ENCODE measurements at regions not wholly inside any gene's neighbourhood (a gene's known extent, or its start where the extent isn't known, plus 50 kb on each side); places are given as distances from the start of the nearest gene placed in this dataset.
"Not testable (repeated sequence)": the region's sequence is repeated elsewhere in the genome, so short reads cannot be mapped to it uniquely, and the experiment has no call there.

GRCh38 chr1:145553795-145554194 lies 54.0 kb upstream of the GPR89A start:
- H3K4me2 ChIP-seq; H3K9me3 ChIP-seq; FAIRE-seq; CTCF ChIA-PET; DNase-seq (ENCODE audit: low read depth in 1 of 2, low spot score in 1 of 2); POLR2A ChIA-PET; H3K4me3 ChIP-seq; ATAC-seq; H3K4me1 ChIP-seq; H3K27ac ChIP-seq: not testable (repeated sequence)

GRCh38 chr1:145545055-145545454 lies 62.7 kb upstream of the GPR89A start:
- POLR2A ChIA-PET: no interaction called here
- DNase-seq (ENCODE audit: low read depth in 1 of 2, low spot score in 1 of 2) (no peak), ATAC-seq (no peak), FAIRE-seq (no peak)
- WGBS (ENCODE audit: missing lambda C conversion rate): 33% methylated on average over 2 of the region's 2 CpGs
- Histone ChIP-seq H3K4me3 (no peak overlapping the region), H3K4me1 (no peaks in the 10 kb centered on the region), H3K9me3 (no peaks in the 10 kb centered on the region), H3K27ac (no peak overlapping the region), H3K4me2 (no peak overlapping the region)
- CTCF ChIA-PET: no interaction called here
- TF ChIP-seq ZSCAN20 (CRISPR knock-in tag; IDR thresholded peaks at IDR 0.05) (no peak), EHMT2 (IDR thresholded peaks at IDR 0.05; ENCODE audit: low read depth) (no peak), RCOR1 (IDR thresholded peaks at IDR 0.05; ENCODE audit: low read depth, low read length) (no peak), SREBF2 (IDR thresholded peaks at IDR 0.05) (no peak), HEYL (CRISPR knock-in tag; IDR thresholded peaks at IDR 0.05) (no peak), CTCF (IDR thresholded peaks at IDR 0.05) (no peak), CEBPB (IDR thresholded peaks at IDR 0.05) (no peak), NR3C1 (IDR thresholded peaks at IDR 0.05) (no peak), JUN (IDR thresholded peaks at IDR 0.05) (no peak), ESRRA (IDR thresholded peaks at IDR 0.05; ENCODE audit: borderline replicate concordance, low read length) (no peak), MAZ (IDR thresholded peaks at IDR 0.05; ENCODE audit: borderline replicate concordance, low read depth, low read length) (no peak)

GRCh38 chr1:145541685-145542084 lies 66.1 kb upstream of the GPR89A start:
- H3K27ac ChIP-seq; DNase-seq (ENCODE audit: low read depth in 1 of 2, low spot score in 1 of 2); H3K4me3 ChIP-seq; CTCF ChIA-PET; H3K9me3 ChIP-seq; H3K4me1 ChIP-seq; POLR2A ChIA-PET; FAIRE-seq: not testable (repeated sequence)
- H3K4me2 ChIP-seq: 0 out of 3 replicates have a peak overlapping the region, but pooled peaks have one; percentile 6
- peak in 1 of 2 experiments; percentile 47; a peak in 4 of 6 replicates for ATAC-seq
- WGBS (ENCODE audit: missing lambda C conversion rate): 61% methylated on average over 4 of the region's 6 CpGs

GRCh38 chr1:145541246-145541645 lies 66.5 kb upstream of the GPR89A start:
- ATAC-seq: peak; percentile 77 to 82
- 0 out of 3 replicates have a peak overlapping the region, but pooled peaks have one; percentile 6 for H3K4me2 ChIP-seq
- CTCF ChIA-PET; DNase-seq (ENCODE audit: low read depth in 1 of 2, low spot score in 1 of 2); FAIRE-seq; H3K4me1 ChIP-seq; H3K4me3 ChIP-seq; H3K27ac ChIP-seq; H3K9me3 ChIP-seq; POLR2A ChIA-PET: not testable (repeated sequence)
- WGBS (ENCODE audit: missing lambda C conversion rate): 35% methylated on average over 9 of the region's 9 CpGs

GRCh38 chr1:145538118-145538882 lies 69.5 kb upstream of the GPR89A start:
- H3K4me1 ChIP-seq; H3K4me2 ChIP-seq; ATAC-seq; H3K4me3 ChIP-seq; DNase-seq (ENCODE audit: low read depth in 1 of 2, low spot score in 1 of 2); FAIRE-seq; H3K27ac ChIP-seq; POLR2A ChIA-PET; CTCF ChIA-PET; H3K9me3 ChIP-seq: not testable (repeated sequence)
- 52% methylated on average over 3 of the region's 3 CpGs for WGBS (ENCODE audit: missing lambda C conversion rate)

GRCh38 chr1:145537003-145537402 lies 70.8 kb upstream of the GPR89A start:
- FAIRE-seq; H3K4me3 ChIP-seq; H3K27ac ChIP-seq; CTCF ChIA-PET; H3K4me2 ChIP-seq; POLR2A ChIA-PET; DNase-seq (ENCODE audit: low read depth in 1 of 2, low spot score in 1 of 2); H3K9me3 ChIP-seq; H3K4me1 ChIP-seq: not testable (repeated sequence)
- WGBS (ENCODE audit: missing lambda C conversion rate): 85% methylated on average over 2 of the region's 2 CpGs
- peak in 1 of 2 experiments; percentile 9; a peak in 1 of 6 replicates for ATAC-seq

- H3K27ac ChIP-seq, H3K9me3 ChIP-seq, H3K4me1 ChIP-seq, H3K4me3 ChIP-seq, H3K4me2 ChIP-seq, CTCF ChIA-PET, FAIRE-seq, POLR2A ChIA-PET: not testable (repeated sequence)
- peak; percentile 36 to 69; a peak in 3 of 6 replicates for ATAC-seq
- DNase-seq (ENCODE audit: low read depth in 1 of 2, low spot score in 1 of 2): peak in 1 of 2 experiments; percentile 6
- WGBS (ENCODE audit: missing lambda C conversion rate): 5% methylated on average over 2 of the region's 2 CpGs
Measured at GRCh38 chr1:145535461-145535860, 72.3 kb upstream of the GPR89A start.

GRCh38 chr1:145528068-145528564 lies 79.7 kb upstream of the GPR89A start:
- DNase-seq (ENCODE audit: low read depth in 1 of 2, low spot score in 1 of 2); H3K4me3 ChIP-seq; POLR2A ChIA-PET; CTCF ChIA-PET; FAIRE-seq; H3K27ac ChIP-seq; H3K4me2 ChIP-seq; H3K9me3 ChIP-seq; ATAC-seq; H3K4me1 ChIP-seq: not testable (repeated sequence)
- WGBS (ENCODE audit: missing lambda C conversion rate): 24% methylated on average over 1 of the region's 1 CpG

GRCh38 chr1:145520159-145520558 lies 87.6 kb upstream of the GPR89A start:
- WGBS (ENCODE audit: missing lambda C conversion rate): 53% methylated on average over 3 of the region's 3 CpGs
- H3K4me2 ChIP-seq; CTCF ChIA-PET; POLR2A ChIA-PET; FAIRE-seq; H3K27ac ChIP-seq; DNase-seq (ENCODE audit: low read depth in 1 of 2, low spot score in 1 of 2); H3K4me1 ChIP-seq; H3K9me3 ChIP-seq; H3K4me3 ChIP-seq; ATAC-seq: not testable (repeated sequence)
